GM21526 (cell line): ENCODE measurements at regions not wholly inside any gene's neighbourhood (a gene's known extent, or its start where the extent isn't known, plus 50 kb on each side); places are given as distances from the start of the nearest gene placed in this dataset.

ENCODE experiments used
- ATAC-seq: cut with Tn5 transposase; IDR thresholded peaks from one replicate; pipeline ENCODE4 v1.9.1; 2021; ENCODE audit warnings: moderate library complexity; ENCODE audit not compliant: unreplicated experiment, low FRiP score

GRCh38 chr6:114534813-114535212 is 192.0 kb upstream of the HS3ST5 start:
- no peak for ATAC-seq

GRCh38 chr6:114524081-114524480 is 181.3 kb upstream of the HS3ST5 start:
- no peak for ATAC-seq

- ATAC-seq: no peak
Observed at GRCh38 chr6:114523508-114523907, 180.7 kb upstream of the HS3ST5 start.

- no peak for ATAC-seq
Observed at GRCh38 chr6:114521926-114522325, 179.1 kb upstream of the HS3ST5 start.

GRCh38 chr6:114520976-114521375 is 178.2 kb upstream of the HS3ST5 start:
- no peak for ATAC-seq

- no peak for ATAC-seq
Observed at GRCh38 chr6:114514170-114514569, 171.3 kb upstream of the HS3ST5 start.

GRCh38 chr6:114471450-114471849 is 128.6 kb upstream of the HS3ST5 start:
- ATAC-seq: no peak

- no peak for ATAC-seq
Observed at GRCh38 chr6:114467931-114468330, 125.1 kb upstream of the HS3ST5 start.

- no peak for ATAC-seq
Observed at GRCh38 chr6:114465511-114465910, 122.7 kb upstream of the HS3ST5 start.

GRCh38 chr6:114453737-114454276 is 111.0 kb upstream of the HS3ST5 start:
- no peak for ATAC-seq

GRCh38 chr6:114452785-114453401 is 110.1 kb upstream of the HS3ST5 start:
- no peak for ATAC-seq

GRCh38 chr6:114450631-114451030 is 107.8 kb upstream of the HS3ST5 start:
- ATAC-seq: no peak

- no peak for ATAC-seq
Observed at GRCh38 chr6:114449659-114450058, 106.8 kb upstream of the HS3ST5 start.

- no peak for ATAC-seq
Observed at GRCh38 chr6:114446342-114446741, 103.5 kb upstream of the HS3ST5 start.

GRCh38 chr6:114445846-114446245 is 103.0 kb upstream of the HS3ST5 start:
- no peak for ATAC-seq

- ATAC-seq: no peak
Observed at GRCh38 chr6:114439411-114439810, 96.6 kb upstream of the HS3ST5 start.

GRCh38 chr6:114437235-114437634 is 94.4 kb upstream of the HS3ST5 start:
- ATAC-seq: no peak

- ATAC-seq: no peak
Observed at GRCh38 chr6:114436691-114437090, 93.9 kb upstream of the HS3ST5 start.

- ATAC-seq: no peak
Observed at GRCh38 chr6:114435985-114436384, 93.2 kb upstream of the HS3ST5 start.

GRCh38 chr6:114432400-114432799 is 89.6 kb upstream of the HS3ST5 start:
- ATAC-seq: no peak

GRCh38 chr6:114431641-114432040 is 88.8 kb upstream of the HS3ST5 start:
- no peak for ATAC-seq

GRCh38 chr6:114430534-114431124 is 87.8 kb upstream of the HS3ST5 start:
- ATAC-seq: no peak
